Progenitor cell of endocrine pancreas (in vitro differentiated cells): ENCODE measurements at regions not wholly inside any gene's neighbourhood (a gene's known extent, or its start where the extent isn't known, plus 50 kb on each side); places are given as distances from the start of the nearest gene placed in this dataset.

ENCODE experiments used
- DNase-seq: peaks from one replicate; pipeline ENCODE4 v3.0.0; 2021; ENCODE audit warnings: low spot score; ENCODE audit not compliant: unreplicated experiment
- H3K27ac Mint-ChIP-seq: 2 replicates; pipeline ENCODE4 v1.8.0; 2021; ENCODE audit warnings: mild to moderate bottlenecking, moderate library complexity, mixed read lengths
- H3K27me3 Mint-ChIP-seq: 2 replicates; pipeline ENCODE4 v1.8.0; 2021; ENCODE audit warnings: mixed read lengths
- H3K36me3 Mint-ChIP-seq: 2 replicates; pipeline ENCODE4 v1.8.0; 2022; ENCODE audit warnings: mixed read lengths; ENCODE audit not compliant: insufficient read depth
- H3K4me1 Mint-ChIP-seq: 2 replicates; pipeline ENCODE4 v1.8.0; 2021; ENCODE audit warnings: low read depth, mixed read lengths
- H3K4me3 Mint-ChIP-seq: 2 replicates; pipeline ENCODE4 v1.8.0; 2021; ENCODE audit warnings: low read depth, mild to moderate bottlenecking, moderate library complexity, mixed read lengths
- H3K9me3 Mint-ChIP-seq: 2 replicates; pipeline ENCODE4 v1.8.0; 2021; ENCODE audit warnings: low read depth, mixed read lengths
- TF ChIP-seq, protein P1 (sequence below): fragments of 200-600 bp; sonication (generic); IDR thresholded peaks from one replicate; pipeline ENCODE4 v1.5.0; 2021; ENCODE audit warnings: antibody characterized with exemption, mild to moderate bottlenecking; ENCODE audit not compliant: unreplicated experiment

DNA sequence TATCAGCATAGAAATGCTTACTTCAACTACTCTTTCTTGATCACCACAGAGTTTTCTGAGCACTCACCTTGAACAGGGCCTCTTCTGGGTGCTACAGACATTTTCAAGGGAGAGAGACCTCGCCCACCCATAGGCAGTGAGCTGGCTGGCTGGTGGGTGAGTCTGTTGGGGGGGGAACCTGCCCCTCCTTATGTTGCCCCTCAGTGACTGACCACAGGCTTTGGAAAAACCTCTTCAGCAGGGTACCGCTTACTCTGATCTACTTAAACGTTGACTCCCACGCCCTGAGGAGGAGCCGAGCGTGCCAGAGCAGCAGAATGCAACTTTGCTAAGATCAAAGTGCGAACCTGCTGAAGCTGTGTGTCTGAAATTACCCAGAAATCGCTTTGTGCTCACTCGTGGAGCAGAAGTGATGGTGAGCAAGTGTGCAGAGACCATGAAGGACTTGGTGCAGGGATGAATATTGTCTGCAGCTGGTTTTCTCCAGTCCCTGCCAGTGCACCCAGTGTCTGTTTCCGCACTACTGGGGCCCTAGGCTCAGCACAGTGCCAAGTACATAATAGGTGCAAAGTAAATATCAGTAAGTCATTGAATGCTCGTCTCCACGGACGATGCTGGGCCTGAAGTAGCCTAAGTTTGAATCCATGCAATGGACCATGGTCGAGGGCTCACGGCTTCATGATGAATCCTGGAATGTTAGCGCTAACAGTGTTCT lies 158.7 kb upstream of the IRF2BP2 start:
- DNase-seq, result no peak
- Mint-ChIP-seq H3K4me1 (peaks cover 27% of the 10 kb centered on the region), H3K27ac (no peak overlapping the region), H3K27me3 (no peaks in the 10 kb centered on the region), H3K36me3 (no peaks in the 10 kb centered on the region), H3K9me3 (no peaks in the 10 kb centered on the region), H3K4me3 (no peak overlapping the region)
- TF ChIP-seq, protein P1, sequence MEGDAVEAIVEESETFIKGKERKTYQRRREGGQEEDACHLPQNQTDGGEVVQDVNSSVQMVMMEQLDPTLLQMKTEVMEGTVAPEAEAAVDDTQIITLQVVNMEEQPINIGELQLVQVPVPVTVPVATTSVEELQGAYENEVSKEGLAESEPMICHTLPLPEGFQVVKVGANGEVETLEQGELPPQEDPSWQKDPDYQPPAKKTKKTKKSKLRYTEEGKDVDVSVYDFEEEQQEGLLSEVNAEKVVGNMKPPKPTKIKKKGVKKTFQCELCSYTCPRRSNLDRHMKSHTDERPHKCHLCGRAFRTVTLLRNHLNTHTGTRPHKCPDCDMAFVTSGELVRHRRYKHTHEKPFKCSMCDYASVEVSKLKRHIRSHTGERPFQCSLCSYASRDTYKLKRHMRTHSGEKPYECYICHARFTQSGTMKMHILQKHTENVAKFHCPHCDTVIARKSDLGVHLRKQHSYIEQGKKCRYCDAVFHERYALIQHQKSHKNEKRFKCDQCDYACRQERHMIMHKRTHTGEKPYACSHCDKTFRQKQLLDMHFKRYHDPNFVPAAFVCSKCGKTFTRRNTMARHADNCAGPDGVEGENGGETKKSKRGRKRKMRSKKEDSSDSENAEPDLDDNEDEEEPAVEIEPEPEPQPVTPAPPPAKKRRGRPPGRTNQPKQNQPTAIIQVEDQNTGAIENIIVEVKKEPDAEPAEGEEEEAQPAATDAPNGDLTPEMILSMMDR, result no peak

DNA sequence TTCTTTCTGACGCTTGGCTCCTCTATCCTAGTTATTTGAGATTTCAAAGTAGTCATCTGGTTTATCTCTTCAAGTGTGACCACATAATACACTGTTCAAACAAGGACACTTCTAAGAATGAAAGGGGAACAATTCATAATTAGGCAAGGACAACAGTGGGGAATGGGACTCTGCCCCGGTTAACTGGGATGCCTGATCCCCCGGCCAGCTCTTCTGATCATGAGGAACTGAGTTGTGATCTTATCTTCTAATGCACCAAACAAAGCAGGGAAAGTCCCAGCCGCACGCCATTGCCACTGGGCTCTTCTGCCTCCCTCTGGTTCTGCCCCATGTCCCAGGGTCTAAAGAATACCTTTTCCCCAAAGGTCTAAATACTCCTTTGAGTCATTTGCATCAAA lies 158.2 kb upstream of the IRF2BP2 start:
- no peak overlapping the region for H3K27ac Mint-ChIP-seq
- H3K9me3 Mint-ChIP-seq, result no peaks in the 10 kb centered on the region
- no peak for DNase-seq
- H3K36me3 Mint-ChIP-seq, result no peaks in the 10 kb centered on the region
- H3K27me3 Mint-ChIP-seq, result no peaks in the 10 kb centered on the region
- H3K4me1 Mint-ChIP-seq, result peaks cover 27% of the 10 kb centered on the region
- H3K4me3 Mint-ChIP-seq, result no peak overlapping the region
- TF ChIP-seq, protein P1, result no peak

DNA sequence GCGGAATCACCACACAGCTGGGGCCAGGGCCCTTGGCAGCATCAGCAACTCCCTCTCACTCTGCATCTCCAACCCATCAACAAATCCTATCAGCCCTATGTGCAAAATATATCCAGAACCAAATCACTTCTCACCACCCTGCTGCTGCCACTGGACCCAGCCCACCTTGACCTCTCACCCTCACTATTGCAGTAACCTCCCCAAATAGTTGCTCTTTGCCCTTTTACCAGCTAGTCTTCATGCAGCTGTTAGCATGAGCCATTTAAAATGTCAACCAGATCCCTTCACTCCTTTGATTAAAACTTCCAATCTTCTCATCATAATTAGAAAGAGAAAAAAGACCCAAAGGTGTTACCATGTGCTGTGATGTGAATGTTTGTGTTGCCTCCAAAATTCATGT lies 155.7 kb upstream of the IRF2BP2 start:
- Mint-ChIP-seq H3K4me3 (no peak overlapping the region), H3K27me3 (no peaks in the 10 kb centered on the region), H3K4me1 (peaks cover 16% of the 10 kb centered on the region), H3K36me3 (no peaks in the 10 kb centered on the region), H3K27ac (no peak overlapping the region), H3K9me3 (no peaks in the 10 kb centered on the region)
- TF ChIP-seq, protein P1, result no peak
- DNase-seq, result no peak

DNA sequence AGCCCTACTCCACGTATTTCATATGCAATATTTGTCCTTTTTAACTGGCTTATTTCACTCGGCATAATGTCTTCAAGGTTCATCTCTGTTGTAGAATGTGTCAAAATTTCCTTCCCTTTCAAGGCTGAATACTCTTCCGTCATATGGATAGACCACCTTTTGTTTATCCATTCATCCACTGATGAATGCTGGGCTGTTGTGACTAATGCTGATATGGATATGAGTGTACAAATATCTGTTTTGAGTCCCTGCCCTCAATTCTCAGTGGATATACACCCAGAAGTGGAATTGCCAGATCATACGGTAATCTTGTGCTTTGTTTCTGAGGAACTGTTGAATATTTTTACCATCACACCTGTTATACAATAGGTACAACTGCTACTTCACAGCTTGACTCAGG lies 155.2 kb upstream of the IRF2BP2 start:
- H3K9me3 Mint-ChIP-seq, result no peaks in the 10 kb centered on the region
- H3K27me3 Mint-ChIP-seq, result no peaks in the 10 kb centered on the region
- H3K4me1 Mint-ChIP-seq, result peaks cover 17% of the 10 kb centered on the region
- no peak overlapping the region for H3K27ac Mint-ChIP-seq
- no peak overlapping the region for H3K4me3 Mint-ChIP-seq
- H3K36me3 Mint-ChIP-seq, result no peaks in the 10 kb centered on the region
- no peak for DNase-seq
- TF ChIP-seq, protein P1, result no peak

DNA sequence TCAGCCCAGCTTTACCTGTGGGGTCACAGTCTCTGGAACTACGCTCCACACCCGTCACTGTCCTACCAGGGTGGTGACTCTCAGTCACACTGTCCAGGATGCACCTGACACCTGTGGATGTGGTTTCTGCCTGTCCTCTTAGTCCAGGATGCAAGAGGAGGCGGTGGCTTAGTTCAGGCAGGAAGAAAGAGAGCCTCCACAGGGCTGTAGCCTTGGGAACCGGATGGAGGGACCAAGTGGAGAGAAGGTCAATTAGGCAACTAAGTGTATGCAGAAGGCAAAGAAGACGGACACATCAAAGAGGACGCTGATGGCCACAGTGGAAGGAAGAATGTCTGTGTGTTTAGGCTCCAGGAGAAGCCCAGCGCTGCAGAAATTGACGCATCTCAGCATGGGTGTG lies 153.9 kb upstream of the IRF2BP2 start:
- TF ChIP-seq, protein P1, result no peak
- Mint-ChIP-seq H3K27ac (no peak overlapping the region), H3K36me3 (no peaks in the 10 kb centered on the region), H3K27me3 (no peaks in the 10 kb centered on the region), H3K4me3 (no peak overlapping the region), H3K9me3 (no peaks in the 10 kb centered on the region), H3K4me1 (peaks cover 11% of the 10 kb centered on the region)
- DNase-seq, result no peak
